GM12878 (cell line): ENCODE measurements at regions not wholly inside any gene's neighbourhood (a gene's known extent, or its start where the extent isn't known, plus 50 kb on each side); places are given as distances from the start of the nearest gene placed in this dataset.

Experiments
- ATAC-seq: fragments of 200-7000 bp; cut with Tn5 transposase; 3 replicates; pipeline ENCODE4 v1.9.1; 2020; ENCODE audit warnings: mild to moderate bottlenecking, moderate library complexity
- BruUV-seq: library from RNA; stranded (reverse); fragments of 400-500 nt; replicated peaks from 2 replicates; lab custom pipeline; 2021; lab: Mats Ljungman, UMichigan
- CTCF ChIA-PET: fragments of 300-600 bp; sonication (Branson Sonifier 250); formaldehyde crosslinking; extraction: SDS; loops from one replicate; lab custom pipeline; 2021; ENCODE audit warnings: inconsistent platforms; lab: Yijun Ruan, JAX
- POLR2A ChIA-PET: fragments of 350-600 bp; formaldehyde crosslinking; extraction: SDS; loops from one replicate; lab custom pipeline; 2021; ENCODE audit warnings: inconsistent platforms; lab: Charles Lee
- RAD21 ChIA-PET: fragments of 300-600 bp; sonication (Branson Sonifier 250); formaldehyde crosslinking; loops from one replicate; lab custom pipeline; 2023; ENCODE audit warnings: antibody characterized with exemption; ENCODE audit not compliant: unreplicated experiment; lab: Charles Lee
- SMC1A ChIA-PET: fragments of 300-600 bp; sonication (Branson Sonifier 250); formaldehyde crosslinking; loops from one replicate; lab custom pipeline; 2023; ENCODE audit not compliant: unreplicated experiment, uncharacterized antibody; lab: Charles Lee
- DNase-seq: peaks from one replicate; pipeline ENCODE4 v3.0.0-alpha.2; 2011; ENCODE audit warnings: low read depth, low spot score
- FAIRE-seq: peaks from 3 replicates; lab custom pipeline; 2011; peaks lifted over from hg19 to GRCh38; lab: Jason Lieb, UNC
- H2AFZ ChIP-seq: 2 replicates; pipeline ENCODE4 v1.6.0; 2011; ENCODE audit warnings: low read depth, low read length, control low read depth; ENCODE audit not compliant: control insufficient read depth
- H3K27ac ChIP-seq: 2 replicates; pipeline ENCODE4 v1.5.1; 2011; ENCODE audit warnings: control low read depth; ENCODE audit not compliant: control insufficient read depth, insufficient read depth
- H3K27me3 ChIP-seq, 2 experiments: replicated peaks in 1 of 2; 2 replicates each; pipeline versions ENCODE4 v1.6.0 to v1.6.1; 2011; ENCODE audit warnings: low read length in 1 of 2; ENCODE audit not compliant: control insufficient read depth in 2 of 2, insufficient read depth in 2 of 2
- H3K36me3 ChIP-seq, 2 experiments: 2 replicates each; pipeline ENCODE4 v1.5.1; 2011; ENCODE audit warnings: low read length in 1 of 2; ENCODE audit not compliant: control insufficient read depth in 2 of 2, insufficient read depth in 2 of 2
- H3K4me1 ChIP-seq: 2 replicates; pipeline ENCODE4 v1.6.1; 2011; ENCODE audit warnings: mild to moderate bottlenecking, low read length, moderate library complexity, mixed read lengths; ENCODE audit not compliant: control insufficient read depth, insufficient read depth
- H3K4me2 ChIP-seq: 2 replicates; pipeline ENCODE4 v1.6.0; 2011; ENCODE audit warnings: control low read depth; ENCODE audit not compliant: control insufficient read depth, insufficient read depth
- H3K4me3 ChIP-seq: fragments of 200-600 bp; sonication (generic); 2 replicates; pipeline ENCODE4 v1.5.1; 2016
- H3K79me2 ChIP-seq: 2 replicates; pipeline ENCODE4 v1.6.0; 2011; ENCODE audit warnings: low read length; ENCODE audit not compliant: control insufficient read depth, insufficient read depth
- H3K9ac ChIP-seq: 2 replicates; pipeline ENCODE4 v1.8.0; 2011; ENCODE audit warnings: low read length, control low read depth, mixed read lengths; ENCODE audit not compliant: control insufficient read depth, insufficient read depth
- H3K9me3 ChIP-seq: replicated peaks from 3 replicates; pipeline ENCODE4 v1.5.1; 2011; ENCODE audit warnings: mild to moderate bottlenecking, low read length; ENCODE audit not compliant: control insufficient read depth, insufficient read depth
- H4K20me1 ChIP-seq: 2 replicates; pipeline ENCODE4 v1.6.0; 2011; ENCODE audit not compliant: control insufficient read depth, insufficient read depth
- CHD2 ChIP-seq: IDR thresholded peaks from 2 replicates; pipeline ENCODE4 v1.6.1; 2011; ENCODE audit warnings: low read depth, low read length, improper control_type of control experiment, borderline replicate concordance
- HCFC1 ChIP-seq: fragments of 150-350 bp; IDR thresholded peaks from 2 replicates; pipeline ENCODE4 v1.6.1; 2014; ENCODE audit warnings: low read length
- HDAC6 ChIP-seq: fragments of 200-600 bp; sonication (generic); IDR thresholded peaks from one replicate; pipeline ENCODE4 v1.8.0; 2017; ENCODE audit warnings: antibody characterized with exemption; ENCODE audit not compliant: unreplicated experiment
- KDM1A ChIP-seq: fragments of 200-600 bp; sonication (generic); IDR thresholded peaks from 2 replicates; pipeline ENCODE4 v1.6.1; 2016; ENCODE audit warnings: borderline replicate concordance
- POLR2AphosphoS2 ChIP-seq: IDR thresholded peaks from 2 replicates; pipeline ENCODE4 v1.6.1; 2011; ENCODE audit warnings: low read depth, mild to moderate bottlenecking, low read length, improper control_type of control experiment, moderate library complexity
- SIN3A ChIP-seq: IDR thresholded peaks from 2 replicates; pipeline ENCODE4 v1.6.1; 2012; ENCODE audit warnings: low read depth, low read length, improper control_type of control experiment
- SMC3 ChIP-seq: IDR thresholded peaks from 2 replicates; pipeline ENCODE4 v1.6.1; 2011; ENCODE audit warnings: low read length, improper control_type of control experiment, borderline replicate concordance
- STAT1 ChIP-seq: fragments of 450-650 bp; conservative IDR thresholded peaks from 2 replicates; pipeline ENCODE4 v1.6.1; 2014; ENCODE audit warnings: antibody characterized with exemption, mild to moderate bottlenecking
- TAF1 ChIP-seq: IDR thresholded peaks from 2 replicates; pipeline ENCODE4 v1.6.1; 2011; ENCODE audit warnings: mild to moderate bottlenecking, low read depth, low read length, borderline replicate concordance
- TBL1XR1 ChIP-seq: IDR thresholded peaks from 2 replicates; pipeline ENCODE4 v1.6.1; 2012; ENCODE audit warnings: low read depth, low read length, improper control_type of control experiment
- in situ Hi-C: fragments of 300-500 bp; cut with MboI; formaldehyde crosslinking; loops from 9 replicates; pipeline ENCODE4 v1.14.3; 2018; ENCODE audit warnings: mixed read lengths
- intact Hi-C: fragments of 100-400 bp; cut with micrococcal nuclease; formaldehyde crosslinking; loops from one replicate; pipeline ENCODE4 v1.14.2; 2022; ENCODE audit not compliant: unreplicated experiment
- TF ChIP-seq, protein P1 (sequence below): fragments of 450-650 bp; IDR thresholded peaks from 2 replicates; pipeline ENCODE4 v1.6.1; 2017; ENCODE audit warnings: mild to moderate bottlenecking, moderate library complexity
- TF ChIP-seq, protein P2 (sequence below): IDR thresholded peaks from 2 replicates; pipeline ENCODE4 v1.6.1; 2012; ENCODE audit warnings: low read length, inconsistent platforms
- TF ChIP-seq, protein P3 (sequence below): fragments of 450-650 bp; IDR thresholded peaks from 2 replicates; pipeline ENCODE4 v1.6.1; 2014; ENCODE audit warnings: mild to moderate bottlenecking
- TF ChIP-seq, protein P4 (sequence below): IDR thresholded peaks from 2 replicates; pipeline ENCODE4 v1.6.1; 2012; ENCODE audit warnings: mild to moderate bottlenecking, low read depth, low read length

DNA sequence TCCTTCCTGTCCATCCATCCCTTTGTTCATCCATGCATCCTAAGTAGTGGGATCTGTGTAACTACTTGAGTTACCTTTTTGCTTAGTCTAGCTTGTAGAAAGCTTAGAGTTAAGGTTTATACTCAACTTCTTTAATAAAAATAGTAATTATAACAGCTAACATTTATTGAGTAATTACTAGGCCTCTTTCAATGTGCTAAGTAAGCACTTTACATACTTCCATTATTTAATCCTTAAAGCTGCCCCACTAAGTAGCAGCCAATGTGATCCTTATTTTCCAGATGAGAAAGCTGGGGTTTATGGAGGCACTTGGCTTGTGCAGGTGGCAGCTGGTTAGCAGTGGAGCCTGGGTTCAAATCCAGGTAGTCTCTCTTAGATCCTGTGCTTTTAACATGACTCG, 182.9 kb downstream of the FGF9 start (continued):
- TF ChIP-seq POLR2AphosphoS2 (no peak), STAT1 (no peak), HDAC6 (no peak), SIN3A (no peak), TBL1XR1 (no peak)

DNA sequence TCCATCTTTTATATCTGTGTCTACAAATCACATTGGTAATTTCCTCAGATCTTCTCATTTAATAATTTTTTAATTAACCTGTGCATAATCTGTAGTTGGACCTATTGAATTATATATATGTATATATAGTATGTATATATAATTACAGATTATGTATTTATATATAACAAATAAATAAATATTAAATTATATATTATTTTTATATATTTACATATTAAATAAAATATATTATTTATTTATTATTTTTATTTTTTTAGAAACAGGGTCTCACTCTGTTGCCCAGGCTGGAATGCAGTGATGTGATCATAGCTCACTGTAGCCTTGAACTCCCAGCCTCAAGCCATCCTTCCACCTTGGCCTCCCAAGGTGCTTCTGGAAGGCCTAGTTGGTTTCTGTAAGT, 197.9 kb downstream of the FGF9 start:
- no peak overlapping the region for H3K9ac ChIP-seq
- FAIRE-seq (no peak), DNase-seq (no peak), ATAC-seq (no peak)
- H3K36me3 ChIP-seq = no peaks in the 10 kb centered on the region
- ChIA-PET POLR2A (no interaction called here), CTCF (no interaction called here), SMC1A (no interaction called here), RAD21 (no interaction called here)
- no peak overlapping the region for H2AFZ ChIP-seq
- H3K27me3 ChIP-seq = no peaks in the 10 kb centered on the region
- intact Hi-C loops = no loop called here
- no peaks in the 10 kb centered on the region for H3K9me3 ChIP-seq
- no peaks in the 10 kb centered on the region for H3K79me2 ChIP-seq
- H4K20me1 ChIP-seq = no peaks in the 10 kb centered on the region
- no peak overlapping the region for H3K4me3 ChIP-seq
- H3K4me1 ChIP-seq = no peaks in the 10 kb centered on the region
- H3K27ac ChIP-seq = no peak overlapping the region
- no TSS peak for BruUV-seq
- H3K4me2 ChIP-seq = no peak overlapping the region
- TF ChIP-seq, protein P1, sequence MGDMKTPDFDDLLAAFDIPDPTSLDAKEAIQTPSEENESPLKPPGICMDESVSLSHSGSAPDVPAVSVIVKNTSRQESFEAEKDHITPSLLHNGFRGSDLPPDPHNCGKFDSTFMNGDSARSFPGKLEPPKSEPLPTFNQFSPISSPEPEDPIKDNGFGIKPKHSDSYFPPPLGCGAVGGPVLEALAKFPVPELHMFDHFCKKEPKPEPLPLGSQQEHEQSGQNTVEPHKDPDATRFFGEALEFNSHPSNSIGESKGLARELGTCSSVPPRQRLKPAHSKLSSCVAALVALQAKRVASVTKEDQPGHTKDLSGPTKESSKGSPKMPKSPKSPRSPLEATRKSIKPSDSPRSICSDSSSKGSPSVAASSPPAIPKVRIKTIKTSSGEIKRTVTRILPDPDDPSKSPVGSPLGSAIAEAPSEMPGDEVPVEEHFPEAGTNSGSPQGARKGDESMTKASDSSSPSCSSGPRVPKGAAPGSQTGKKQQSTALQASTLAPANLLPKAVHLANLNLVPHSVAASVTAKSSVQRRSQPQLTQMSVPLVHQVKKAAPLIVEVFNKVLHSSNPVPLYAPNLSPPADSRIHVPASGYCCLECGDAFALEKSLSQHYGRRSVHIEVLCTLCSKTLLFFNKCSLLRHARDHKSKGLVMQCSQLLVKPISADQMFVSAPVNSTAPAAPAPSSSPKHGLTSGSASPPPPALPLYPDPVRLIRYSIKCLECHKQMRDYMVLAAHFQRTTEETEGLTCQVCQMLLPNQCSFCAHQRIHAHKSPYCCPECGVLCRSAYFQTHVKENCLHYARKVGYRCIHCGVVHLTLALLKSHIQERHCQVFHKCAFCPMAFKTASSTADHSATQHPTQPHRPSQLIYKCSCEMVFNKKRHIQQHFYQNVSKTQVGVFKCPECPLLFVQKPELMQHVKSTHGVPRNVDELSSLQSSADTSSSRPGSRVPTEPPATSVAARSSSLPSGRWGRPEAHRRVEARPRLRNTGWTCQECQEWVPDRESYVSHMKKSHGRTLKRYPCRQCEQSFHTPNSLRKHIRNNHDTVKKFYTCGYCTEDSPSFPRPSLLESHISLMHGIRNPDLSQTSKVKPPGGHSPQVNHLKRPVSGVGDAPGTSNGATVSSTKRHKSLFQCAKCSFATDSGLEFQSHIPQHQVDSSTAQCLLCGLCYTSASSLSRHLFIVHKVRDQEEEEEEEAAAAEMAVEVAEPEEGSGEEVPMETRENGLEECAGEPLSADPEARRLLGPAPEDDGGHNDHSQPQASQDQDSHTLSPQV = no peak
- no peak for TF ChIP-seq TAF1
- no peak for TF ChIP-seq KDM1A
- no peak for TF ChIP-seq HCFC1
- no peak for TF ChIP-seq CHD2
- TF ChIP-seq, protein P2, sequence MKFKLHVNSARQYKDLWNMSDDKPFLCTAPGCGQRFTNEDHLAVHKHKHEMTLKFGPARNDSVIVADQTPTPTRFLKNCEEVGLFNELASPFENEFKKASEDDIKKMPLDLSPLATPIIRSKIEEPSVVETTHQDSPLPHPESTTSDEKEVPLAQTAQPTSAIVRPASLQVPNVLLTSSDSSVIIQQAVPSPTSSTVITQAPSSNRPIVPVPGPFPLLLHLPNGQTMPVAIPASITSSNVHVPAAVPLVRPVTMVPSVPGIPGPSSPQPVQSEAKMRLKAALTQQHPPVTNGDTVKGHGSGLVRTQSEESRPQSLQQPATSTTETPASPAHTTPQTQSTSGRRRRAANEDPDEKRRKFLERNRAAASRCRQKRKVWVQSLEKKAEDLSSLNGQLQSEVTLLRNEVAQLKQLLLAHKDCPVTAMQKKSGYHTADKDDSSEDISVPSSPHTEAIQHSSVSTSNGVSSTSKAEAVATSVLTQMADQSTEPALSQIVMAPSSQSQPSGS = no peak
- TF ChIP-seq SMC3 = no peak
- TF ChIP-seq, protein P3, sequence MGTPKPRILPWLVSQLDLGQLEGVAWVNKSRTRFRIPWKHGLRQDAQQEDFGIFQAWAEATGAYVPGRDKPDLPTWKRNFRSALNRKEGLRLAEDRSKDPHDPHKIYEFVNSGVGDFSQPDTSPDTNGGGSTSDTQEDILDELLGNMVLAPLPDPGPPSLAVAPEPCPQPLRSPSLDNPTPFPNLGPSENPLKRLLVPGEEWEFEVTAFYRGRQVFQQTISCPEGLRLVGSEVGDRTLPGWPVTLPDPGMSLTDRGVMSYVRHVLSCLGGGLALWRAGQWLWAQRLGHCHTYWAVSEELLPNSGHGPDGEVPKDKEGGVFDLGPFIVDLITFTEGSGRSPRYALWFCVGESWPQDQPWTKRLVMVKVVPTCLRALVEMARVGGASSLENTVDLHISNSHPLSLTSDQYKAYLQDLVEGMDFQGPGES = no peak
- TF ChIP-seq, protein P4, sequence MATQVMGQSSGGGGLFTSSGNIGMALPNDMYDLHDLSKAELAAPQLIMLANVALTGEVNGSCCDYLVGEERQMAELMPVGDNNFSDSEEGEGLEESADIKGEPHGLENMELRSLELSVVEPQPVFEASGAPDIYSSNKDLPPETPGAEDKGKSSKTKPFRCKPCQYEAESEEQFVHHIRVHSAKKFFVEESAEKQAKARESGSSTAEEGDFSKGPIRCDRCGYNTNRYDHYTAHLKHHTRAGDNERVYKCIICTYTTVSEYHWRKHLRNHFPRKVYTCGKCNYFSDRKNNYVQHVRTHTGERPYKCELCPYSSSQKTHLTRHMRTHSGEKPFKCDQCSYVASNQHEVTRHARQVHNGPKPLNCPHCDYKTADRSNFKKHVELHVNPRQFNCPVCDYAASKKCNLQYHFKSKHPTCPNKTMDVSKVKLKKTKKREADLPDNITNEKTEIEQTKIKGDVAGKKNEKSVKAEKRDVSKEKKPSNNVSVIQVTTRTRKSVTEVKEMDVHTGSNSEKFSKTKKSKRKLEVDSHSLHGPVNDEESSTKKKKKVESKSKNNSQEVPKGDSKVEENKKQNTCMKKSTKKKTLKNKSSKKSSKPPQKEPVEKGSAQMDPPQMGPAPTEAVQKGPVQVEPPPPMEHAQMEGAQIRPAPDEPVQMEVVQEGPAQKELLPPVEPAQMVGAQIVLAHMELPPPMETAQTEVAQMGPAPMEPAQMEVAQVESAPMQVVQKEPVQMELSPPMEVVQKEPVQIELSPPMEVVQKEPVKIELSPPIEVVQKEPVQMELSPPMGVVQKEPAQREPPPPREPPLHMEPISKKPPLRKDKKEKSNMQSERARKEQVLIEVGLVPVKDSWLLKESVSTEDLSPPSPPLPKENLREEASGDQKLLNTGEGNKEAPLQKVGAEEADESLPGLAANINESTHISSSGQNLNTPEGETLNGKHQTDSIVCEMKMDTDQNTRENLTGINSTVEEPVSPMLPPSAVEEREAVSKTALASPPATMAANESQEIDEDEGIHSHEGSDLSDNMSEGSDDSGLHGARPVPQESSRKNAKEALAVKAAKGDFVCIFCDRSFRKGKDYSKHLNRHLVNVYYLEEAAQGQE = no peak
- in situ Hi-C loops = no loop called here
